SU-DHL-6 (cell line): ENCODE measurements at regions not wholly inside any gene's neighbourhood (a gene's known extent, or its start where the extent isn't known, plus 50 kb on each side); places are given as distances from the start of the nearest gene placed in this dataset.

Experiments used
- CTCF ChIP-seq: fragments of 200-600 bp; sonication (generic); IDR thresholded peaks from one replicate; pipeline ENCODE4 v1.5.1; 2017; ENCODE audit warnings: antibody characterized with exemption, mild to moderate bottlenecking, low read length, moderate library complexity; ENCODE audit not compliant: insufficient read depth, poor library complexity, severe bottlenecking
- EZH2phosphoT487 ChIP-seq: fragments of 200-600 bp; sonication (generic), shearing (Covaris generic); conservative IDR thresholded peaks from 2 replicates; pipeline ENCODE4 v1.6.1; 2018; ENCODE audit warnings: mild to moderate bottlenecking, antibody characterized with exemption, low read length, moderate library complexity, mixed read lengths

DNA sequence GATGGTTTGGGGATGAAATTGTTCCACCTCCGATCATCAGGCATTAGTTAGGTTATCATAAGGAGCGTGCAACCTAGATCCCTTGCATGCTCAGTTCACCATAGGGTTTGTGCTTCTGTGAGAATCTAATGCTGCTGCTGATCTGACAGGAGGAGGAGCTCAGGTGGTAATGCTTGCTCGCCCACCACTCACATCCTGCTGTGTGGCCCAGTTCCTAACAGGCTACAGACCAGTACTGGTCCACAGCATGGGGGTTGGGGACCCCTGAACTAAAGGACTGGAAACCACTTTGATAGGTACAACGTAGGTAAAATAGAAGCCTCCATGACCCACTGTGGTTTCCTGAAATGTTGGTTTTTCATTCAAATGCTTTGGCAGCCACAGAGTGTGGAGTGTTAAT, 109.3 kb upstream of the PROKR2 start:
- no peak for TF ChIP-seq CTCF
- TF ChIP-seq EZH2phosphoT487: no peak
